ENCODE measurements at regions not wholly inside any gene's neighbourhood (a gene's known extent, or its start where the extent isn't known, plus 50 kb on each side); places are given as distances from the start of the nearest gene placed in this dataset.

GRCh38 chr15:98203872-98204660 is 243.6 kb downstream of the ARRDC4 start:
- TF ChIP-seq CTCF (IDR thresholded peaks at IDR 0.05) (no peak), EZH2 (IDR thresholded peaks at IDR 0.05; ENCODE audit: borderline replicate concordance, insufficient read depth, low read depth, low read length, poor library complexity, severe bottlenecking) (no peak)
